OCI-LY7 (cell line): ENCODE measurements at regions not wholly inside any gene's neighbourhood (a gene's known extent, or its start where the extent isn't known, plus 50 kb on each side); places are given as distances from the start of the nearest gene placed in this dataset.
"Not testable (repeated sequence)": the region's sequence is repeated elsewhere in the genome, so short reads cannot be mapped to it uniquely, and the experiment has no call there.

Experiments
- BruUV-seq: library from RNA; stranded (reverse); fragments of 400-500 nt; replicated peaks from 2 replicates; lab custom pipeline; 2021; lab: Mats Ljungman, UMichigan
- CTCF ChIA-PET: fragments of 300-600 bp; sonication (Branson Sonifier 250); formaldehyde crosslinking; loops from one replicate; lab custom pipeline; 2022; ENCODE audit warnings: antibody characterized with exemption; ENCODE audit not compliant: unreplicated experiment; lab: Charles Lee
- POLR2A ChIA-PET: fragments of 300-600 bp; sonication (Branson Sonifier 250); formaldehyde crosslinking; loops from one replicate; lab custom pipeline; 2022; ENCODE audit warnings: antibody characterized with exemption; lab: Charles Lee
- DNase-seq: peaks from one replicate; pipeline ENCODE4 v3.0.0-alpha.2; 2015; ENCODE audit warnings: low spot score
- H2AFZ ChIP-seq: fragments of 200-600 bp; sonication (generic), shearing (Covaris generic); 2 replicates; pipeline ENCODE4 v1.6.1; 2014; ENCODE audit warnings: mild to moderate bottlenecking, antibody characterized with exemption, low read length, moderate library complexity
- H3K27ac ChIP-seq: fragments of 200-600 bp; sonication (generic); 2 replicates; pipeline ENCODE4 v1.5.1; 2014; ENCODE audit warnings: mixed run types, low read depth, mild to moderate bottlenecking, moderate library complexity, low read length, inconsistent platforms; ENCODE audit not compliant: poor library complexity, severe bottlenecking
- H3K36me3 ChIP-seq: fragments of 200-600 bp; sonication (generic); 2 replicates; pipeline ENCODE4 v1.6.1; 2014; ENCODE audit warnings: mild to moderate bottlenecking, antibody characterized with exemption, low read length, moderate library complexity, mixed read lengths; ENCODE audit not compliant: insufficient read depth
- H3K4me1 ChIP-seq: fragments of 200-600 bp; sonication (generic); 2 replicates; pipeline ENCODE4 v1.5.1; 2014; ENCODE audit warnings: mild to moderate bottlenecking, low read length; ENCODE audit not compliant: insufficient read depth, poor library complexity, severe bottlenecking
- H3K4me2 ChIP-seq: fragments of 200-600 bp; sonication (generic); 2 replicates; pipeline ENCODE4 v1.6.1; 2014; ENCODE audit warnings: mild to moderate bottlenecking, low read length
- H3K4me3 ChIP-seq: fragments of 200-600 bp; sonication (generic); 2 replicates; pipeline ENCODE4 v1.5.1; 2014; ENCODE audit warnings: mild to moderate bottlenecking, low read depth, low read length; ENCODE audit not compliant: poor library complexity, severe bottlenecking
- H3K79me2 ChIP-seq: fragments of 200-600 bp; sonication (generic); 2 replicates; pipeline ENCODE4 v1.6.1; 2016; ENCODE audit warnings: low read depth, mild to moderate bottlenecking, low read length, moderate library complexity, mixed read lengths; ENCODE audit not compliant: insufficient read depth
- H3K9me2 ChIP-seq: fragments of 200-600 bp; sonication (generic); 2 replicates; pipeline ENCODE4 v1.6.1; 2016; ENCODE audit warnings: mild to moderate bottlenecking, low read length, mixed read lengths; ENCODE audit not compliant: insufficient read depth
- H3K9me3 ChIP-seq: fragments of 200-600 bp; sonication (generic); 2 replicates; pipeline ENCODE4 v1.6.1; 2014; ENCODE audit warnings: mild to moderate bottlenecking, mixed run types, low read length, mixed read lengths
- H4K20me1 ChIP-seq: fragments of 200-600 bp; sonication (generic); 2 replicates; pipeline ENCODE4 v1.6.1; 2014; ENCODE audit warnings: mild to moderate bottlenecking, antibody characterized with exemption, low read length, moderate library complexity, mixed read lengths; ENCODE audit not compliant: insufficient read depth
- EZH2phosphoT487 ChIP-seq: fragments of 200-600 bp; sonication (generic); IDR thresholded peaks from 2 replicates; pipeline ENCODE4 v1.6.1; 2018; ENCODE audit warnings: low read depth, borderline replicate concordance, mild to moderate bottlenecking, mixed run types, antibody characterized with exemption, low read length, moderate library complexity, mixed read lengths
- intact Hi-C: fragments of 100-400 bp; cut with micrococcal nuclease; formaldehyde crosslinking; loops from one replicate; pipeline ENCODE4 v1.10.0; 2022; ENCODE audit not compliant: unreplicated experiment
- TF ChIP-seq, protein P1 (sequence below): fragments of 200-600 bp; sonication (generic); conservative IDR thresholded peaks from 2 replicates; pipeline ENCODE4 v1.5.1; 2014; ENCODE audit warnings: mild to moderate bottlenecking, antibody characterized with exemption, low read length, moderate library complexity, mixed read lengths

DNA sequence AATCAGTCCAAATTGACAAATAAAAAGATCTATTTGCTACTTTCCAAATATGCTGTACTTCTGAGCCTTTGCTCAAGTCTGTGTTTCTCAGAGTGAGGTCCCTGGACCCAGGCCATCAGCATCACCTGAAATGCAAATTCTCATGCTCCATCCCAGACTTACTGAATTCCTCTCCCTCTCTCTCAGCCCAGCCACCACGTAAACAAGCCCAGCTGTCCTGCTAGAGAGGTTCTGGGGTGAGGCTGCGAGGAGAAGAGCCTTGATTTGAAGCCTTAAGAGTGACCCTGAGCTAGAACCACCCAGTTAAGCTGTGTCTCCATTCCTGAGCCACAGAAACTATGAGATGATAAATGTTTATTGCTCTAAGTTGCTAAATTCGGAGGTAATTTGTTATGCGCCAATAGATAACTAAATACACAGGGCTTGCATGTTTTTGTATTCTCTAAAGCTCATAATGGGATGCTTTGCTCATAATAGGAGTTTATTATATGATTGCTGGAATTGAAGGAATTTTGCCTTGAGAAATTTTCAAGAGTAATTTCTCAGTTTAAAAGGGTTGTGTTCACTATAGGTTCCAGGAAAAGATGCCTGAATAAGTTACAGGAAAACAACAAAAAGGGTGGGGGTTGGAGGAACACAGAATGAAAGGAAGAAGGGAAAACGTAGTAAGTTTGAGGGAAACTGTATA lies 98.9 kb upstream of the SPATA31D4 start:
- H3K9me2 ChIP-seq: no peaks in the 10 kb centered on the region
- TF ChIP-seq EZH2phosphoT487: no peak
- TF ChIP-seq, protein P1, sequence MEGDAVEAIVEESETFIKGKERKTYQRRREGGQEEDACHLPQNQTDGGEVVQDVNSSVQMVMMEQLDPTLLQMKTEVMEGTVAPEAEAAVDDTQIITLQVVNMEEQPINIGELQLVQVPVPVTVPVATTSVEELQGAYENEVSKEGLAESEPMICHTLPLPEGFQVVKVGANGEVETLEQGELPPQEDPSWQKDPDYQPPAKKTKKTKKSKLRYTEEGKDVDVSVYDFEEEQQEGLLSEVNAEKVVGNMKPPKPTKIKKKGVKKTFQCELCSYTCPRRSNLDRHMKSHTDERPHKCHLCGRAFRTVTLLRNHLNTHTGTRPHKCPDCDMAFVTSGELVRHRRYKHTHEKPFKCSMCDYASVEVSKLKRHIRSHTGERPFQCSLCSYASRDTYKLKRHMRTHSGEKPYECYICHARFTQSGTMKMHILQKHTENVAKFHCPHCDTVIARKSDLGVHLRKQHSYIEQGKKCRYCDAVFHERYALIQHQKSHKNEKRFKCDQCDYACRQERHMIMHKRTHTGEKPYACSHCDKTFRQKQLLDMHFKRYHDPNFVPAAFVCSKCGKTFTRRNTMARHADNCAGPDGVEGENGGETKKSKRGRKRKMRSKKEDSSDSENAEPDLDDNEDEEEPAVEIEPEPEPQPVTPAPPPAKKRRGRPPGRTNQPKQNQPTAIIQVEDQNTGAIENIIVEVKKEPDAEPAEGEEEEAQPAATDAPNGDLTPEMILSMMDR: no peak
- H3K4me3 ChIP-seq: no peak overlapping the region
- CTCF ChIA-PET: no interaction called here
- intact Hi-C loops: no loop called here
- H2AFZ ChIP-seq: no peak overlapping the region
- H3K4me1 ChIP-seq: peaks cover 21% of the 10 kb centered on the region
- no peaks in the 10 kb centered on the region for H3K36me3 ChIP-seq
- no peaks in the 10 kb centered on the region for H3K79me2 ChIP-seq
- POLR2A ChIA-PET: no interaction called here
- H3K4me2 ChIP-seq: no peak overlapping the region
- H3K27ac ChIP-seq: no peak overlapping the region
- no peak for DNase-seq
- no TSS peak for BruUV-seq
- H4K20me1 ChIP-seq: no peaks in the 10 kb centered on the region
- no peaks in the 10 kb centered on the region for H3K9me3 ChIP-seq

DNA sequence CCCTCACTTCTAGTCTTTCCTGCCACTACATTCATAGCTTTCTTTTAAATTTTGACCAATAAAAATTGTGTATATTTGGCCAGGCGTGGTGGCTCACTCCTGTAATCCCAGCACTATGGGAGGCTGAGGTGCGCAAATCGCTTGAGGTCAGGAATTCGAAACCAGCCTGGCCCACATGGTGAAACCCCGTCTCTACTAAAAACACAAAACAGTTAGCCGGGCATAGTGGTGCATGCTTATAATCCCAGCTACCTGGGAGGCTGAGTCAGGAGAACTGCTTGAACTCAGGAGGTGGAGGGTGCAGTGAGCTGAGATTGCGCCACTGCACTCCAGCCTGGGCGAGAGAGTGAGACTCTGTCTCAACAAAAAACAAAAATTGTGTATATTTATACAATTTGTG lies 97.8 kb upstream of the SPATA31D4 start:
- intact Hi-C loops: not testable (repeated sequence)

DNA sequence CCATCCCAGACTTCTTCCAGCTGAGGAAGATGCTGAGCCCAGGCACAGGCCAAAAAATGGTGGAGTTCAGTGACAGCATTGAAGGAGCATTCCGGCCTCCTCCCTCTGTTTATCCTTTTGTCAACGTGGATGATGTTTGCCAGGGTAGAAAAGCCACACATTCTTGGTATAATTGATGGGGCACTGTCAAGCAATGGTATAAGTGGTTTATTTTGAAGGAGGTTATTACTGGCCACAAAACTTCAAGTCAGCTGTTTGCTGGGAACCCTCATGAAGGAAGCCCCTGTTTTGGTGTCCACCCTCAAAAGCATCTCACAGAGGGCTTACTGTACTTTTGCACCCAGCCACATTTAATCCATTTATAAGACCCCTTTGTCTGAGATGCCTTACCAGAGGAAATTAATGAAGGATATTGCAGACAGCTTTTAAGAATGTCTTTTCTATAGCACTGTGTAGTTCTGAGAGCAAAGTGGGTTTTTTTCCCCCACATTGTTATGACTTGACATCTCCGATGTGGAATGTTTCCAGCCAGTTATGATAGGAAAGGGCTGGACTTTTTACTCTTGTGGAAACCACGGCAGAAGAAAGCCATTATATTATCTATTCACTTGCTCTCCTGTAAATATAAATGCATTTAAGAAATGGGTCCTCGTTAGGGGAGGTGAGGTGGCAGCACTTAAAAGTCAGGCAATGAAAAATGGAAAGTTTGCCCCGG lies 95.5 kb upstream of the SPATA31D4 start:
- no peaks in the 10 kb centered on the region for H3K79me2 ChIP-seq
- POLR2A ChIA-PET: interaction anchor here (0.7 kb wide), 3 partner anchors 8 to 15 kb away, joined by 3 to 9 read pairs (median 3); no protein-coding TSS in a partner anchor
- no peak overlapping the region for H3K4me2 ChIP-seq
- DNase-seq: no peak
- intact Hi-C loops: no loop called here
- no peak overlapping the region for H3K4me3 ChIP-seq
- H4K20me1 ChIP-seq: no peaks in the 10 kb centered on the region
- H3K9me3 ChIP-seq: no peaks in the 10 kb centered on the region
- H3K27ac ChIP-seq: no peak overlapping the region
- H2AFZ ChIP-seq: no peak overlapping the region
- H3K9me2 ChIP-seq: no peaks in the 10 kb centered on the region
- BruUV-seq: no TSS peak
- CTCF ChIA-PET: no interaction called here
- peaks cover 18% of the 10 kb centered on the region for H3K4me1 ChIP-seq
- no peak for TF ChIP-seq EZH2phosphoT487
- TF ChIP-seq, protein P1: no peak
- no peaks in the 10 kb centered on the region for H3K36me3 ChIP-seq

More for the DNA sequence above, 97.8 kb upstream of the SPATA31D4 start:
- CTCF ChIA-PET, DNase-seq, H3K4me3 ChIP-seq, H3K36me3 ChIP-seq, H3K79me2 ChIP-seq, H2AFZ ChIP-seq, H4K20me1 ChIP-seq, H3K9me3 ChIP-seq, BruUV-seq, H3K9me2 ChIP-seq, H3K4me2 ChIP-seq, H3K27ac ChIP-seq: not testable (repeated sequence)
- POLR2A ChIA-PET: interaction anchor here (0.6 kb wide), 1 partner anchor 784 kb away, joined by 3 read pairs; no protein-coding TSS in a partner anchor
- H3K4me1 ChIP-seq: peaks cover 21% of the 10 kb centered on the region
